ENCODE measurements at regions not wholly inside any gene's neighbourhood (a gene's known extent, or its start where the extent isn't known, plus 50 kb on each side); places are given as distances from the start of the nearest gene placed in this dataset.

- ATAC-seq (no peak), DNase-seq (ENCODE audit: low read depth, low spot score) (no peak)
- Histone ChIP-seq H2AFZ (ENCODE audit: low read depth, low read length, poor library complexity, severe bottlenecking) (peak overlapping the region; percentile 13), H3K4me1 (ENCODE audit: control insufficient read depth in 1 of 2, insufficient read depth in 2 of 2, low read length in 2 of 2) (peaks cover 0 to 18% of the 10 kb centered on the region in 2 experiments; a peak in 2 of 4 replicates), H3K9me3 (ENCODE audit: control insufficient read depth in 1 of 2, insufficient read depth in 1 of 2, low read depth in 1 of 2, low read length in 2 of 2) (no peaks in the 10 kb centered on the region), H3K9me2 (ENCODE audit: insufficient read depth) (no peaks in the 10 kb centered on the region; the same call in 1 of the 2 replicates), H4K20me1 (ENCODE audit: insufficient read depth) (no peaks in the 10 kb centered on the region), H3K9ac (ENCODE audit: low read length) (no peak overlapping the region), H3K4me3 (replicated peaks in 1 of 2; ENCODE audit: low read depth in 1 of 2, low read length in 2 of 2) (no peak overlapping the region), H3K36me3 (ENCODE audit: control insufficient read depth in 1 of 2, insufficient read depth in 2 of 2, low read length in 2 of 2) (no peaks in the 10 kb centered on the region; a peak in 1 of 4 replicates), H3K4me2 (ENCODE audit: low read length) (no peak overlapping the region), H3K79me2 (ENCODE audit: insufficient read depth, low read length) (no peaks in the 10 kb centered on the region), H3K27ac (ENCODE audit: low read depth, low read length) (no peak overlapping the region), H3K27me3 (ENCODE audit: insufficient read depth, low read length) (no peaks in the 10 kb centered on the region)
- CTCF ChIA-PET, result interaction anchor here (1.5 kb wide), 1 partner anchor 255 kb away, joined by 4 read pairs; no protein-coding TSS in a partner anchor
- POLR2A ChIA-PET, result no interaction called here
- intact Hi-C loops (cut with micrococcal nuclease), result loop anchor here (10.0 kb wide), 1 partner anchor 261 kb away; the partner anchor contains the start of gene NECTIN3
- no peak for TF ChIP-seq SP1 (IDR thresholded peaks at IDR 0.05; ENCODE audit: low read depth)
- TF ChIP-seq YY1 (IDR thresholded peaks at IDR 0.05; ENCODE audit: extremely low read depth, insufficient replicate concordance, low read depth, low read length), result no peak
- no peak for TF ChIP-seq FOSL1 (IDR thresholded peaks at IDR 0.05; ENCODE audit: low read depth)
- RAD21 ChIA-PET (ENCODE audit: low non-redundant PET in 1 of 2, low total read pairs in 2 of 2, uncharacterized antibody in 2 of 2, unreplicated experiment in 2 of 2), result no interaction called here
- BruUV-seq (replicated peaks), result no TSS peak
Observed at GRCh38 chr3:111335512-111336303, 206.3 kb upstream of the CD96 start.

DNA sequence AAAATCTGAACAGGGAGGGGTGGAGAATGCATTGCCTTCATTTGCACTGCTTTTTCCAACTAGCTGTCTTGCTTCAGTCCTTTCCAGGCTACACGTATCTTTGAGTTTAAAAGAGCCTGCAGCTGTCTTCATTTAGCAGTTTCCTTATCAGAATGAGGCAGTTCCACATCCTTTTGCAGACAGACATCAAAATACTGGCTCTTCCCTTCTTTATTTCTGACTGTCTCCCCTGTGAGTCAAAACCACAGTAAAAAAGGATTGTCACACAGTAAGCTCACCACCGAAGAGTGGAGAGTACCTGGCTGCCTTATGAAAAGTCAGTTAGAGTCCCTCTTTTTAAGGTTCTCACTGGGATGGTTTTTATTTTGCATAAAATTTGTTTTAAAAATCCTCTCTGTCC is 205.5 kb upstream of the CD96 start:
- Histone ChIP-seq H3K27me3 (ENCODE audit: insufficient read depth, low read length) (no peaks in the 10 kb centered on the region), H4K20me1 (ENCODE audit: insufficient read depth) (no peaks in the 10 kb centered on the region), H3K9ac (ENCODE audit: low read length) (no peak overlapping the region), H3K79me2 (ENCODE audit: insufficient read depth, low read length) (no peaks in the 10 kb centered on the region), H3K4me1 (ENCODE audit: control insufficient read depth in 1 of 2, insufficient read depth in 2 of 2, low read length in 2 of 2) (peaks cover 0 to 18% of the 10 kb centered on the region in 2 experiments; a peak in 2 of 4 replicates), H2AFZ (ENCODE audit: low read depth, low read length, poor library complexity, severe bottlenecking) (no peak overlapping the region), H3K9me3 (ENCODE audit: control insufficient read depth in 1 of 2, insufficient read depth in 1 of 2, low read depth in 1 of 2, low read length in 2 of 2) (no peaks in the 10 kb centered on the region), H3K27ac (ENCODE audit: low read depth, low read length) (no peak overlapping the region), H3K9me2 (ENCODE audit: insufficient read depth) (no peaks in the 10 kb centered on the region; the same call in 1 of the 2 replicates), H3K4me2 (ENCODE audit: low read length) (no peak overlapping the region), H3K36me3 (ENCODE audit: control insufficient read depth in 1 of 2, insufficient read depth in 2 of 2, low read length in 2 of 2) (no peaks in the 10 kb centered on the region; a peak in 1 of 4 replicates), H3K4me3 (replicated peaks in 1 of 2; ENCODE audit: low read depth in 1 of 2, low read length in 2 of 2) (no peak overlapping the region)
- ATAC-seq (no peak), DNase-seq (ENCODE audit: low read depth, low spot score) (no peak)
- no TSS peak for BruUV-seq (replicated peaks)
- intact Hi-C loops (cut with micrococcal nuclease), result loop anchor here (10.0 kb wide), 1 partner anchor 262 kb away; the partner anchor contains the start of gene NECTIN3
- POLR2A ChIA-PET, result no interaction called here
- RAD21 ChIA-PET (ENCODE audit: low non-redundant PET in 1 of 2, low total read pairs in 2 of 2, uncharacterized antibody in 2 of 2, unreplicated experiment in 2 of 2), result no interaction called here
- CTCF ChIA-PET, result no interaction called here
- TF ChIP-seq EZH2phosphoT487 (IDR thresholded peaks at IDR 0.05; ENCODE audit: borderline replicate concordance) (no peak), EZH2 (IDR thresholded peaks at IDR 0.05) (no peak), CTCF (IDR thresholded peaks at IDR 0.05 in 2 of 3, conservative IDR thresholded peaks at IDR 0.05 in 1 of 3; ENCODE audit: borderline replicate concordance in 1 of 3, insufficient read depth in 1 of 3, low read depth in 2 of 3, low read length in 2 of 3) (no peak), ZNF274 (IDR thresholded peaks at IDR 0.05; ENCODE audit: low read depth, low read length) (no peak), SIN3A (IDR thresholded peaks at IDR 0.05; ENCODE audit: low read depth) (no peak), SRF (IDR thresholded peaks at IDR 0.05; ENCODE audit: low read depth) (no peak), POLR2AphosphoS5 (IDR thresholded peaks at IDR 0.05; ENCODE audit: low read depth, low read length) (no peak), TCF7L2 (IDR thresholded peaks at IDR 0.05; ENCODE audit: borderline replicate concordance, extremely low read depth, insufficient read depth, insufficient read length) (no peak)
- TF ChIP-seq, protein P1, sequence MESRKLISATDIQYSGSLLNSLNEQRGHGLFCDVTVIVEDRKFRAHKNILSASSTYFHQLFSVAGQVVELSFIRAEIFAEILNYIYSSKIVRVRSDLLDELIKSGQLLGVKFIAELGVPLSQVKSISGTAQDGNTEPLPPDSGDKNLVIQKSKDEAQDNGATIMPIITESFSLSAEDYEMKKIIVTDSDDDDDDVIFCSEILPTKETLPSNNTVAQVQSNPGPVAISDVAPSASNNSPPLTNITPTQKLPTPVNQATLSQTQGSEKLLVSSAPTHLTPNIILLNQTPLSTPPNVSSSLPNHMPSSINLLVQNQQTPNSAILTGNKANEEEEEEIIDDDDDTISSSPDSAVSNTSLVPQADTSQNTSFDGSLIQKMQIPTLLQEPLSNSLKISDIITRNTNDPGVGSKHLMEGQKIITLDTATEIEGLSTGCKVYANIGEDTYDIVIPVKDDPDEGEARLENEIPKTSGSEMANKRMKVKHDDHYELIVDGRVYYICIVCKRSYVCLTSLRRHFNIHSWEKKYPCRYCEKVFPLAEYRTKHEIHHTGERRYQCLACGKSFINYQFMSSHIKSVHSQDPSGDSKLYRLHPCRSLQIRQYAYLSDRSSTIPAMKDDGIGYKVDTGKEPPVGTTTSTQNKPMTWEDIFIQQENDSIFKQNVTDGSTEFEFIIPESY (IDR thresholded peaks at IDR 0.05; ENCODE audit: extremely low read depth, insufficient replicate concordance, low read length), result no peak

All from HCT116 (cell line).